ENCODE measurements at regions not wholly inside any gene's neighbourhood (a gene's known extent, or its start where the extent isn't known, plus 50 kb on each side); places are given as distances from the start of the nearest gene placed in this dataset.

DNA sequence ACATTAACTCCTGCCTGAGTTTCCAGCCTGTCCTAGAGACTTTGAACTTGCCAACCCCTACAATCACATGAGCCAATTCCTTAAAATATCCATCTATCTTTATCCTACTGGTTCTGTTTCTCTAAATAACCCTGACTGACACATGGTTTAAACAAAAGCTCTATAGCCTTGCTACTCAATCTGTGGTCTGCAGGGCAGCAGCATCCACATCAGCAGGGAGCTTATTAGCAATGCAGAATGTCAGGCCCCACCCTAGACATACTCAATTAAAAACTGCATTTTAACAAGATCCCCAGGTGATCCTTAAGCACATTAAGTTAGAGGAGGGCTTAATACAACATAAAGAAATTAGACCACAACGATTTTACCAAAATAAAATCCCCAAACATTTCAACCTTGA is 108.3 kb upstream of the CPSF6 start:
- TF ChIP-seq, protein P1, sequence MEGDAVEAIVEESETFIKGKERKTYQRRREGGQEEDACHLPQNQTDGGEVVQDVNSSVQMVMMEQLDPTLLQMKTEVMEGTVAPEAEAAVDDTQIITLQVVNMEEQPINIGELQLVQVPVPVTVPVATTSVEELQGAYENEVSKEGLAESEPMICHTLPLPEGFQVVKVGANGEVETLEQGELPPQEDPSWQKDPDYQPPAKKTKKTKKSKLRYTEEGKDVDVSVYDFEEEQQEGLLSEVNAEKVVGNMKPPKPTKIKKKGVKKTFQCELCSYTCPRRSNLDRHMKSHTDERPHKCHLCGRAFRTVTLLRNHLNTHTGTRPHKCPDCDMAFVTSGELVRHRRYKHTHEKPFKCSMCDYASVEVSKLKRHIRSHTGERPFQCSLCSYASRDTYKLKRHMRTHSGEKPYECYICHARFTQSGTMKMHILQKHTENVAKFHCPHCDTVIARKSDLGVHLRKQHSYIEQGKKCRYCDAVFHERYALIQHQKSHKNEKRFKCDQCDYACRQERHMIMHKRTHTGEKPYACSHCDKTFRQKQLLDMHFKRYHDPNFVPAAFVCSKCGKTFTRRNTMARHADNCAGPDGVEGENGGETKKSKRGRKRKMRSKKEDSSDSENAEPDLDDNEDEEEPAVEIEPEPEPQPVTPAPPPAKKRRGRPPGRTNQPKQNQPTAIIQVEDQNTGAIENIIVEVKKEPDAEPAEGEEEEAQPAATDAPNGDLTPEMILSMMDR (IDR thresholded peaks at IDR 0.05; ENCODE audit: low read depth, low read length) = no peak
- no peak for DNase-seq (ENCODE audit: low read depth in 2 of 2)
- H3K4me3 ChIP-seq (replicated peaks in 1 of 2; ENCODE audit: low read depth in 2 of 2, low read length in 2 of 2) = no peak overlapping the region

- H3K4me3 ChIP-seq (replicated peaks in 1 of 2; ENCODE audit: low read depth in 2 of 2, low read length in 2 of 2) = no peak overlapping the region
- peak in 1 of 2 donors; percentile 14 for DNase-seq (ENCODE audit: low read depth in 2 of 2)
- TF ChIP-seq, protein P1 (IDR thresholded peaks at IDR 0.05; ENCODE audit: low read depth, low read length) = no peak
These were observed 102.3 kb upstream of the CPSF6 start for GRCh38 chr12:69136931-69137613.

DNA sequence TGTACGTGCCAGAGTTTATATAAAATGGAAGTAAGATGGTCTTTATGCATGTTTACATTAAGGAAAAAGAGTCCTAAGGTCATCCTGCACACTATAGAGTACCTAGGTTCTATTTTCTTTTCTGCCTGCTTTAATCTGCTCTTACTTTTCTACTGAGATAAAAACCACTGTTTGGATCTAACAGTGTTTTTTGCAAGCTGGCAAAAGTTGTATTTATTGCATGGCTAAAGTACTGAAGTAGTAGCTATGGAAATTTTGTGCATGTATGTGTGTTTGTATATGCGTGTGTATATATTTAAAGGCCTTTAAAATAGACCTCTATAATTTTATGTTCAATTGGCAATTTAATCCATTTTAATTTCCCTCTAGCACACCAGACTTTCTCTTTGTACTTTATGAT is 98.3 kb upstream of the CPSF6 start:
- H3K4me3 ChIP-seq (replicated peaks in 1 of 2; ENCODE audit: low read depth in 2 of 2, low read length in 2 of 2) = no peak overlapping the region
- TF ChIP-seq, protein P1 (IDR thresholded peaks at IDR 0.05; ENCODE audit: low read depth, low read length) = no peak
- no peak for DNase-seq (ENCODE audit: low read depth in 2 of 2)

- TF ChIP-seq, protein P1 (IDR thresholded peaks at IDR 0.05; ENCODE audit: low read depth, low read length) = no peak
- no peak for DNase-seq (ENCODE audit: low read depth in 2 of 2)
- H3K4me3 ChIP-seq (replicated peaks in 1 of 2; ENCODE audit: low read depth in 2 of 2, low read length in 2 of 2) = no peak overlapping the region
These were observed 90.1 kb upstream of the CPSF6 start for GRCh38 chr12:69149270-69149669.

GRCh38 chr12:69150083-69150795 is 89.1 kb upstream of the CPSF6 start:
- no peak for DNase-seq (ENCODE audit: low read depth in 2 of 2)
- TF ChIP-seq, protein P1 (IDR thresholded peaks at IDR 0.05; ENCODE audit: low read depth, low read length) = no peak
- no peak overlapping the region for H3K4me3 ChIP-seq (replicated peaks in 1 of 2; ENCODE audit: low read depth in 2 of 2, low read length in 2 of 2)

DNA sequence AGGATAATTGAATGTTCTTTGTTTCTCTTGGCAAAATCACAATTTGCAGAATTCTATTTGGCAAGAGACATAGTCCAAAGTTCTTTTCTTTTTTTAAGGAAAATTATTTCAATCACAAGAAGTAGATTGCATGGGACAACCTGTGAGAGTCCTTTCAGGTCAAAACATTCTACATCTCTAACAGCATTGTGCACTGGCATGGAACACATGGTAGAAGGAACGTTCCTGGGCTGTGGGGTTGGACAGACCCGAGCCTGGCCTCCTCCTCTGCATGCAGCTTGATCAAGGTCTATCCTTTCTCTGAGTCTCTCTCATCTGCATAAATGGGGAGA is 88.6 kb upstream of the CPSF6 start:
- TF ChIP-seq, protein P1 (IDR thresholded peaks at IDR 0.05; ENCODE audit: low read depth, low read length) = no peak
- no peak for DNase-seq (ENCODE audit: low read depth in 2 of 2)

More for the DNA sequence above, 88.6 kb upstream of the CPSF6 start:
- no peak overlapping the region for H3K4me3 ChIP-seq (replicated peaks in 1 of 2; ENCODE audit: low read depth in 2 of 2, low read length in 2 of 2)
